ENCODE measurements at regions not wholly inside any gene's neighbourhood (a gene's known extent, or its start where the extent isn't known, plus 50 kb on each side); places are given as distances from the start of the nearest gene placed in this dataset.
A peak's percentile ranks its signal among the peaks of the same experiment; 100 is the strongest.

- no peak for DNase-seq
Observed at GRCh38 chr7:25864943-25865751, 286.9 kb upstream of the NFE2L3 start.

- no peak for DNase-seq
Observed at GRCh38 chr7:25868509-25868908, 283.5 kb upstream of the NFE2L3 start.

- no peak for DNase-seq
Observed at GRCh38 chr7:25870574-25870973, 281.4 kb upstream of the NFE2L3 start.

- DNase-seq: no peak
Observed at GRCh38 chr7:25876092-25876491, 275.9 kb upstream of the NFE2L3 start.

GRCh38 chr7:25877802-25878789, 273.9 kb upstream of the NFE2L3 start:
- no peak for DNase-seq

- DNase-seq: no peak
Observed at GRCh38 chr7:25879799-25880198, 272.2 kb upstream of the NFE2L3 start.

GRCh38 chr7:25881317-25882037, 270.5 kb upstream of the NFE2L3 start:
- no peak for DNase-seq

- DNase-seq: no peak
Observed at GRCh38 chr7:25882151-25882773, 269.7 kb upstream of the NFE2L3 start.

GRCh38 chr7:25884265-25884828, 267.7 kb upstream of the NFE2L3 start:
- DNase-seq: no peak

GRCh38 chr7:25885057-25885576, 266.9 kb upstream of the NFE2L3 start:
- DNase-seq: no peak

GRCh38 chr7:25886387-25887240, 265.4 kb upstream of the NFE2L3 start:
- DNase-seq: no peak

- DNase-seq: no peak
Observed at GRCh38 chr7:25887266-25887665, 264.7 kb upstream of the NFE2L3 start.

GRCh38 chr7:25887795-25888559, 264.0 kb upstream of the NFE2L3 start:
- no peak for DNase-seq

- DNase-seq: no peak
Observed at GRCh38 chr7:25889765-25890164, 262.2 kb upstream of the NFE2L3 start.

GRCh38 chr7:25891591-25891990, 260.4 kb upstream of the NFE2L3 start:
- no peak for DNase-seq

- DNase-seq: no peak
Observed at GRCh38 chr7:25893436-25893835, 258.6 kb upstream of the NFE2L3 start.

GRCh38 chr7:25894002-25894901, 257.7 kb upstream of the NFE2L3 start:
- no peak for DNase-seq

GRCh38 chr7:25894902-25895791, 256.9 kb upstream of the NFE2L3 start:
- peak; percentile 46 for DNase-seq
